Ammon's horn (tissue), 1 donor: ENCODE measurements at regions not wholly inside any gene's neighbourhood (a gene's known extent, or its start where the extent isn't known, plus 50 kb on each side); places are given as distances from the start of the nearest gene placed in this dataset.

ENCODE experiments used
- DNase-seq: peaks from one replicate; pipeline ENCODE4 v3.0.0-alpha.2; 2016; ENCODE audit warnings: low spot score

DNA sequence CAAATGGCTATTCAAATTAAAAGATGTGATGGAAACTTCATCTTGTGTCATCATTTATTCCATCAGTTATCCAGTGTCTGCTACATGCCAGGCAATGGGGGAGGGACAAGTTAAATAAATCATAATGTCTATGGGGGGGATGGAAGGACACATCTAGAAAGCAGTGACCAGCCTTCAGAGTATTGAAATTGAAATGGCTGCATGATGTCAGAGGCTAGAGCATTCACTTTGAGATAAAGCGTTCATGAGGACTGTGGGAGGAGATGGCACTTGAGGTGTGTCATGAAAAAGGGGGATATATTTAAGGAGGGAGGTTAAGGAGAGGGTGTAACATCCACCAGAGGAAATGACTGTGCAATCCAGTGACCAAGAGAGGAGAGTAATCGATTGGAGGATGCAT, 50.6 kb downstream of the SLIT2 start:
- DNase-seq: no peak

DNA sequence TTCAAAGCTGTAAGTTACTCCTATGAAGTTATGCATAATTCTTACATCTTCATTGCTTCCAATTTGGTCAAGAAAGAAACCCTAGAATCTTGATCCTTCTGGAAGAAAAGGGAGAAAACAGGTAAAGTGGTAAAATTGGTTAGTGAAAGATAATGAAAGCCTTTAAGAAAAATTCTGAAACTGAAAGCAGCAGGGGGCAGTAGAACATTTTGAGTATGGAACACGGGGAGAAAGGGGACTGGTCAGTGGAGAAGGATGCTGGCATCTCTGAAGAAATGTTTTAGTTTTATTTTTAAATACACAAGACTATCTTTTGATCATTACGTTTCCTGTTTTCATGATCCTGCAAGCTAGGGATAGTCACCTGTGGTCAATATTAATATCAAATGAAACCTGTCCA, 54.3 kb downstream of the SLIT2 start:
- peak; percentile 61 for DNase-seq

DNA sequence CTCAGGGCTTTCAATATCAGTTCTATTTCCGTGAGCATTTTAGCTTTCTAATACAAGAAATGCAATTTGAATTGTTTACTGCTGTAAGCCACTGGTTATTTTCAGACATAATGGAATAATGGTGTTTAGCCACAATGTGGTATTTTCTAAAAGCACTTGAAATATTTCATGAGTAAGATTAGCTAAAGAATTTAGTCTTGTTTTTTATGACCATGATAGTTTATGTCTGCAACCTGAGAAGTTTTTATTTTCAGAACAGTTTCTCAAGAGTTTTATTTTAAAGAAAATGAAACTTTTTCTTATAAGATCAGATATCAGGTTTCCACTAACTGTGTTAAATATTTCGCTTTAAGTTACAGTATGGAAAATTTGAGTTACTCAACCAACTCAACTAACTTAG, 60.2 kb downstream of the SLIT2 start:
- no peak for DNase-seq

DNA sequence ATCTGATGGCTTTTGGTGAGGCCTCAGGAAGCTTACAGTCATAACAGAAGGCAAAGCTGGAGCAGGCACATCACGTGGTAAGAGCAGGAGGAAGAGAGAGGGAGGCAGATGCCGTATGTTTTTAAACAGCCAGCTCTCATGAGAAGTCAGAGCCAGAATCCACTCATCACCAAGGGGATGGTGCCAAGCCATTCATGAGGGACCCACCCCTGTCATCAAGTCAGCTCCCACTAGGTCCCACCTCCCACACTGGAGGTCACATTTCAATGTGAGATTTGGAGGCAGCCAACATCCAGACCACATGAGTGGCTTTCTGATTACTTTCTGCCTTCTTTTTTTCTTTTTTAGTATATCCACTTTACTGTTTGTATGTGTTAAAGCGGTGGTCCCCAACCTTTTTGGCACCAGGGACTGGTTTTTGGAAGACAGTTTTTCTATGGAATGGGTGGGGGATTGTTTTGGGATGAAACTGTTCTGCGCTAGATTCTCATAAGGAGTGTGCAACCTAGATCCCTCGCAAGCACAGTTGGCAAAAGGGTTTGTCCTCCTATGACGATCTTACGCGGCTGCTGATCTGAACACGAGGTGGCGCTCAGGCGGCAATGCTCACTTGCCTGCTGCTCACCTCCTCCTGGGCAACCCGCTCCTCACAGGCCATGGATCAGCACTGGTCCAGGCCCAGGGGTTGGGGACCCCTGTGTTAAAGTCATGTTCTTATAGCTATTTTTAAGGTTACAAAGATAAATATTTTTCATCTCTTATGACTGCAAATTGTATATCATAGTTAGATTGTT, 61.7 kb downstream of the SLIT2 start:
- DNase-seq: no peak

DNA sequence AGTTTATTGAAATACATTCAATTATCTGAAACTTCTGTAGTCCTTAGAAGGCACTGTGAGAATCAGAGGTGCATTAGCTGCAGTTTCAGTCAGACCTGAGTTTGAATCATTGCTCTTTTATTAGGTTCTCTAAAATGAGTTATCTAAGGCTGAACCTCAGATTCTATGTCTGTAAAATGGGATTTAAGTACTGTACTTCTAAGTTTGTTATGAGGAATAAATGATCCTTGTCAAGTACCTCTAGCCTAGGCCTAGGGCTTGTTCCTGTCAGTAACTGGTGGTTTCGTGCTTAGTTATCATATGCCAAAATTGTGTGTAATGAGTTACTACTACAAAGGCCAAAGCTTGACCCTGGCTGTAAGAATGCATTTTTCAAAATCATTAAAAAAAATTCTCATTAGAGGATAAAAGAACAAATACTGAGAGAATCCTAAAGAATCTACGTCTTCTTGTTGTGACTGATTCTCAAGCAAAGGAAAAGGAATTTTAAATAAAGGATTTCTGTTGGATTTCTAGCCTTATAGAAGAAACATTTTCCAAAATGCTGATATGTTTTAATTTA, 65.8 kb downstream of the SLIT2 start:
- peak; percentile 27 for DNase-seq

DNA sequence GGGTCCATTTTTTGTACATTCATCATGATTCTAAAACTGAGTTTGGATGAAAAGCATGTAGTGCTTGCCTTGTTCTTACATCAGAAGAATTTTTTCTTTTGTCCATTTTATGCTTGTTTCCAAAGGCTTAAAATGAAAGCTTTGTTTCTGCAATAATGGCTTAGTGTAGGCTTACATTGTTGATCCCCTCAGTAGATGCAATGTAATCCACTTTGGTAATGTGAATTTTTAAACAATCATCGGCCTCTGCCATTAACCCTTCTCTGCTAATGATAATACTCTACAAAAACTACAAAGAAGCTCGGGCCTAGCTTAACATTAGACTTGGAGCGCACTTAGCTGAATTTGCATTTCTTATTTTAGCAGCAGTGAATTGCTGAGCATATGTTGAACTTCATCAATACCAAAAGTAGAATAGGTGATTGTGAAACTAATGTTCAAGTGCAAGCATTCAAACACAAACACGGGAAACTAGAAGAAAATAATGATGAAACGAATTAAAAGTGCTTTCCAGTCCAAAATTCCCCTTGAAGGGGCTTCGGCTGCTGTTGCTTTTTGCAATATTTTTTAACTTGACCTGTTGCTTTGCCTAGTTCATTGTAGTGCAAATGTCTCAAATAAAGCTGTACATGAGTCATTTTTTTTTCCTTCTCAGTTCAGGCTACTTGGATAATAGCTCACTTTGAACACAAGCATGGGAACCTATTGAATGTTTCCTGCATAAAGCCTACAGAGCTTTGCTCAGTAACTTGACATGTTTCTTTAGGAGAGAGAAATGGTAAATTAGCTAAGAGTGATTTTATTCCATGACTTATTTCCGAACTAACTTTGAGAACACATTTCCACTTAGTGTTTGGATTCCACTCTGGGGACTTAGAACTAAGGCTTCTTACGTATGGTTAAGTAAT, 66.5 kb downstream of the SLIT2 start:
- DNase-seq: peak; percentile 54

DNA sequence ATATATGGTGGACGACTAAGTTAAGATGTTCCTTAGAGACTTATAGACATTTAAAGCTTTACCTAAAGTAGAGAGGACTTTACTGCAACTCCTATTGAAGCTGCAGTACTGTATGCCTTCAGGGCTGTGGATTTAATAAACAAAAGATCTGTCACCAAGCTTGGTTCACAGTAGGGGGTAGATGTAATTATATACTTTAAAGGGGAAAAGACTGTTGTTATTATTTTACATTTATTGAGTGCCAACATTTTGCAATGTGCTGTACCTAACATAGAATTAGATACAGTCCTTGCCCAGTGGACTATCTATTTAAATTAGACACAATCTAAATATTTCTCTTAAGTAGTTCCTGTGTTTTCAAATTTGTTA, 67.2 kb downstream of the SLIT2 start:
- DNase-seq: no peak

DNA sequence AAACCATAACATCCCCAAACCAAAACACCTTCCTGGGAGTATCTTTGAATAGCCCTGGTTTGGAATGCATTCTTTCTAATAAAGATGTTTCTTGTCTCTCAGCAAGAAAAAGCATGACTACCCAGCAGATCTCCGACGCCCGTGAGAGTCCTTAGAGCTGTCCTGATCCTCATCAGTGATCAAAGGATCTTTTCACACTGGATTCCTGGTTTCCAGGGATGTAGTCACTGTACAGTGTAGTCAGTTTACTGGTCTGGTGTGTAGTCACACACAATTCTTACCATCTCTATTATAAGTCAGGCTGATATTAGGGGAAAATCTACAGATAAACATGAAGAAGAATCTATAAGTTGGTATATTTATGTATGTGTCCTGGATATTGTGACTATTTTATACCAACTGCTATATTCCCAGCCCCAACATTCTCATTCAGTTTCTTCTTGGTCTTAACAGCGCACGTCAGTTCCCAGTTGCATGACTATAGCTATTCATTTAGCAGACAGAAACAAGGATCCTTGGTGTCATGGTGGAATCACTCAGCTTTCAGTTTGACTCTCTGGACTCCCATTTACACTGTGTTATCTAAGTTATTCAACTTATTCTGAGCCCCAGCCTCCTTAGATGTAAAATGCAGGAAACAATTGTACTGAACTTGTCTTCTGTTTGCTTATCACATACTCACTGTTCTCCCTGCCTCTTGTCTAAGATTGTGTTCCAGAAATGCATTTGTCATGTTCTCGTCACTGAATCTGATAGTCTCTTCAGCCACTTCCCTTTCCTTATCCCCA, 68.3 kb downstream of the SLIT2 start:
- peak; percentile 21 for DNase-seq

DNA sequence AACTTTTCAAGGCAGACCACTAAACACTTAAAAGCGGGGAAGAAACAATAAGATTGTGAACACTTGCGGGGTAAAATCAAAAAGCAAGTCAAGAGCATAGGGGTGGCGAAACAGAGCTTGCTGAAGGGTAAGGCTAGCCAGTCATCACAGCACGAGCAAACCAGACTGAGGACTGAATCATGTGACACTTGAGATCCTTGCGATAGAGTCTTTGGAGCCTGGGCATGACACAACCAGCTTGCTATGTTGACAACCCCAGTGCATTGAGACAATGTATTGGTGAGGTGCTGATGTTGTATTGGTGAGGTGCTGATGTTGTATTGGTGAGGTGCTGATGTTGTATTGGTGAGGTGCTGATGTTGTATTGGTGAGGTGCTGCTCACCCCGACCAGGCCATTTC, 72.3 kb downstream of the SLIT2 start:
- no peak for DNase-seq

DNA sequence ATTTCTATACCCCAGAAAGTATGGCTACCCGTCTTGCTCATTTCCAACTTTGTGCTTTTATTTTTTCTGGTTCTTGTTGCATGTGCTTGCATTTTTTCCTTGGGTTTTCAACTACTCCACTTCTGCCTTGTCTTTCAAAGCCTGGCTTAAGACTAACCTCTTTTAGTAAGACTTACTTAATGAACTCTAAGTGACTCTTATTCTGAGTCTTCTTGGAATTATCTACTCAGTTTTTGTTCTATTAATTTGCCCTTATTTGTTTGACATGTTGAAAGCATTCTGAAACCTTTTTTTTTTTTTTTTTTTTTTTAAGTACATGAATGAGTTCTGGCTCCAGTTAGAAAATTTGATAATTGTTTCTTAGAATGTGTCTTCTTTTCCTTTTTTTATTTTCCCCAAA, 74.8 kb downstream of the SLIT2 start:
- DNase-seq: no peak

DNA sequence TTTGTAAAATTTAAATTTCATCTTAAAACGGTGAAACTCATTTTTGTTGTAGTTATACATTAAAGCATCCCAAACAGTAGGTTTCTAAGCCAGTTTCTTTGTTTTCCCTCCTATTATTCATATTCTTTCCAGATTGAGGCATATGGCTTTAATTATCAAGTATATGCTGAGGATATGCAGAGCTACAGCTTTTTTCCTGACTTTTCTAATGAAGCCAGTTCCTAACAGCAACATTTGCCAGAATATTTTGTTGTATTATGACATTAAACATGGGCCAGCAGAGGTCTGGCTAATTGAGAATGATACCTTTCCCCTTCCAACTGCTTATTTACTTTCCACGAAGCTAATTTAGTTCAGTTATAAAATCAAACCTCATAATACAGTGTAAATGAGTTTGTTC, 75.3 kb downstream of the SLIT2 start:
- DNase-seq: no peak

DNA sequence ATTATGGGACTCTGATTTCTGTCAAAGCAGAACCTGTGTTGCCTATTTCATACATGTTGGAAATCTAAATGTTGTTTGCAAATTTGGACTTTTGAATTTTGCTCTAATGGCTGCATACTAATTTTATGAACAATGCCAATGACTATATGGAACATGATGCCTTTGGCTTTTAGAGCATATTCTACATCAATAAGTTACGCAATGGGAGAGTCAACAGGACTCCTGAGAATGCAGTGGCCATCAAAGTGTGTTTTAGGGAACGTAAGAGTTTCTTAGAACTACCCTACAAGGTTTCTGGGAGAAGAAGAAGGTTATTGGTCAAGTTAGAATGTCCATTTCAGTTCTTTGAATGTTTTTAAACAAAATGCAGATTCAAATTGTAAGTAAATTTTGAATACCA, 76.1 kb downstream of the SLIT2 start:
- no peak for DNase-seq

DNA sequence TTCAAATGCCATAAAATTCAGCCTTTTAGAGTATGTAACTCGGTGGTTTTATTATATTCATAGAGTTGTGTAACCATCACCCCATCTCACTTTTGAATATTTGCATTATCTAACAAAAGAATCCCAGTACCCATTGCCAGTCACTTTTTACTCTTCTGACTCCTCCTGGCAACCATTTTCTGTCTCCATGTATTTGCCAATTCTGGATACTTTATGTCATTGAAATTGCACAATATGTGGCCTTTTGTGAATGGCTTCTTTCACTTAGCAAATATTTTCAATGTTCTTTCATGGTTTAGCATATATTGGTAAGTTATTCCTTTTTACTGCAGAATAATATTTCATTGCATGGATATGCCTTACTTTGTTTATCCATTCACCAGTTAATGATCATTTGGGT, 79.9 kb downstream of the SLIT2 start:
- no peak for DNase-seq

DNA sequence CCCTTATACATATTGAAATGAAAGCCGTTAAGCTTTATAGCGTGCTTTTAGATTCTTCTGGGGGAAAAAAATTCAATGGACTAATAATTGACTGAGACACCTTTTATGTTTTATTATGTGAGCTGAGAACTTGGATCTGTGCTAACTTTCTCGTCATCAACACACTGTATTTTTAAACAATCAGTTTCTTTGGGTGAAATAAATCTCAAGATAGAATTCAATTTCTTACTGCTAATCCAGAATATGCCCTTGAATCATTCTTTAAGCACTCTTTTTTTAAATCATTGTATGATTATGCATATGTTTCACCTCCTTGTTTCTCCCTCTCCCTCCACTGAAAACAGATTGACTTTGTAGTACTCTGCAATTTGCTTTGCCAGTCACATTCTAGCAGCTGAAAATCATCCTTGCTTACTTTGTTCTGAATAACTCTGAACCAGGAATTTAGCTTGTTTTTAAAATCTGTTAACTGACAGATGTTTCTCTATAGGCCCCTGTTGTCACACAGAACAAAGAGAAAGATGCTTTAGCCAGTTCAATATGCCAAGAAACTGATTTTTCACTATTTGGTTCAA, 81.5 kb downstream of the SLIT2 start:
- DNase-seq: no peak

DNA sequence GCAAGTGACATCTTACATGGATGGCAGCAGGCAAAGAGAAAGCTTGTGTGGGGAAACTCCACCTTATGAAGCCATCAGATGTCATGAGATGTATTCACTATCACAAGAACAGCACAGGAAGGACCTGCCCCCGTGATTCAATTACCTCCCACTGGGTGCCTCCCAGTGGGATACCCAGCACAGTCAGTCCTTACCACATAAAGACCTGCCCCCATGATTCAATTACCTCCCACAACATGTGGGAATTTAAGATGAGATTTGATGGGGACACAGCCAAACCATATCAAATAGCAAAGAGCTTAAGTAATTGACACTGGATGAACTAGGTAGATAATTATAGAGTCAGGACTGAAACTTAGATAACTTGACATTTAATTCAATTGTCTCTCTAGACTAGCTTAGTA, 85.6 kb downstream of the SLIT2 start:
- no peak for DNase-seq

DNA sequence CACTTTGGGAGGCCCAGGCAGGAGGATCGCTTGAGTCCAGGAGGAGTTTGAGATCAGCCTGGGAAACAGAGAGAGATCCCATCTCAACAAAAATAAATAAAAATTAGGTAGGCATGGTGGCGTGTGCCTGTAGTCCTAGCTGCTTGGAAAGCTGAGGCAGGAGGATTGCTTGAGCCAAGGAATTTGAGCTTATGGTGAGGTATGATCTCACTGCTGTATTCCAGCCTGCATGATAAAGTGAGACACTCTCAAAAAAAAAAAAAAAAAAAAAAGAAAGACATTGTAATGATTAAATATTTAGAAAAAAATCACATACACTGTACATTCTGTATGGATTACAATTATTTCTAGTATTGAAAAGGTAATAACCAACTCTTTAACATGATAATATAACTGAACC, 87.1 kb downstream of the SLIT2 start:
- no peak for DNase-seq

DNA sequence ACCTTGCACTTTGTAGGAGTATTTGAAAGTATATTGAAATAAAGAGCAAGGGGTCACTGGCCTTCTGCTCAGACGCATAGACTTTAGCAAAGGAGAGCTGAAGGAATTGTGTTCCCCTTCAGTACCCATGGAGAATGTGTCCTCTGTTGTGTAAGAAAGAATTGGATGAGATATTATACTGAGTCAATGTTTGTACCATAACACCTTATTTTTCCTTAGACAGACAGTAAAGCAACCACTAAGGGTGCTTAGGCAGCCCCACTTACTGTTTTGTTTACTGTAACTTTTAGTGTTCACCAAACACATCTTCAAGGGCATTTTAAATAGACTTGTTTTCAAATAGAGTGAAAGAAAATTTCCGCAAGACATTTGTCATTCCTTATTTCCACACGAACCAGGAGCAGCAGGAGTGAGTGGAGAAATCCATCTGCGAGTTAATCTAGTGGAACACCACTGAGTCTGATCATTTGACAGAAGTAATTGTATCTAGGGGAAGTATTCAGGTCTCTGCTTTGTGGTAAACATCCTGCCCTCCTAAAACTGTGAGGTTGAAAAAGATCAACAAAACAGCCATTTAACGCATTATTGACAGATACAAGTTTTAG, 89.5 kb downstream of the SLIT2 start:
- DNase-seq: no peak

DNA sequence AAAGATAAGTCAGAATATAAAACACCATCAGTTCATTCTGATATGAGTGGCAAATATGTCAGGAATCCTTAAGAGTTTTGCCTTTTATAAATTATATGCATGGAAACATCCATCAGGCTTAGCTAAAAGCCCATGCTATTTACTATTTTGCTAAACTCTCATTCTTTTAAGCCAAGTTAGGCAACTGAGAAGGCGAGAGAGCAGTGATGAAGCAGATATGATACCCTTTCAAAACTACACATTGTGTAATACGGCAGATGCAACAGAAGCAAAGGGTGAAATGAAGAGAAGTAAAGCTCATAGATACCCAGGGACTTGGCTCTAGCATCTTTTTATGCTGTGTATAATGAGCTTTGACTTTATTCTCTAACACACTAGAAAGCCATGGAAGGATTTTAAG, 95.8 kb downstream of the SLIT2 start:
- no peak for DNase-seq

DNA sequence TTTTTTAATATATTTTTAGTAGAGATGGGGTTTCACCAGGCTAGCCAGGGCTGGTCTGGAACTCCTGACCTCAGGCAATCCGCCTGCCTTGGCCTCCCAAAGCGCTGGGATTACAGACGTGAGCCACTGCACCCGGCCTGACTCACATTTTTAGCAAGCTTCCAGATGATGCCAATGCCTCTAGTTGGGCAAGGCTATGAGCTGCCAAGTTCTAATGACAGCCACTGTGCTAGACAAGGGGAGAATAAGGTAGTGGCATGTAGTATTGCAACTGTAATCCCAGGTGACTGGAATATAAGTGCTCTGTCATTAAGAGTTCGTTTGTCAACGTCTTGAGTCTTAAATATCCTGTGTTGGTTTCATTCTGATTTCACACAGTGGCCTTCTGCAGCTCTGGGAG, 96.7 kb downstream of the SLIT2 start:
- DNase-seq: no peak

DNA sequence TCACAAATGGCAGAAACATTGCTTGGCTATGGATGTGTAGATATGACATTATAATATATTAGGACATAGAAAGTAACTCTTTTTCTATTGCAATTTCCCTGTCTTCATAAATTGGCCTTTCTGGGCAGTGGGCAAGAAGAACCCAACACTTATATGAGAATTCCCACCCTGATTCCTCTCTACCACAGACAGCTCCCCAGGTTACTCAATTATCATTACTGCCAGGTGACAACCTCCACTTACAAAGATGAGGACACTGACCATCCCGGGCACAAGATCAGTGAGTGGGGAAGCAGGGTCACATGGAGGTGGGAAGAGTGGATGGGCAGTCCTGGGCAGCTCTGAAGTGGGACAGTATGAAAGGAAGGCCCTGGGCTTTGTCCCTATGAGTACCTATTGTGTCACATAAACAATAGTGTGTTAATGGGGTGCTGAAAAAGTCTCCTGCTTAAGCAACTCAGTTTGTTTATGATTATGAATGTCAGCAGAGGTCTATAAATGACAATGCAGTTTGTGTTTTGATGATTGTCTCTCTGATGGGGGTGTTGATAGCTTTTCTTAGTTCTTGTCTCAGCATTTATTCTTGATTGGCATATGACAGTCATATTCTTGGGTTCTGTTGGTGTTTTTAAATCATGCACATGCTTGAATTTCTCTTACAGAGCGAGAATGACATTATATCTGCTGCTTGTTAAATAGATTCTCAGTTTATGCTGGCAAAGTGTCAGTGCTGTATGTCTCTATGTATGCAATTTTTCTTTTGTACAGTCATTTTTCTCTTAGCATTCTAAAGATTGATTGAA, 99.9 kb downstream of the SLIT2 start:
- DNase-seq: no peak

DNA sequence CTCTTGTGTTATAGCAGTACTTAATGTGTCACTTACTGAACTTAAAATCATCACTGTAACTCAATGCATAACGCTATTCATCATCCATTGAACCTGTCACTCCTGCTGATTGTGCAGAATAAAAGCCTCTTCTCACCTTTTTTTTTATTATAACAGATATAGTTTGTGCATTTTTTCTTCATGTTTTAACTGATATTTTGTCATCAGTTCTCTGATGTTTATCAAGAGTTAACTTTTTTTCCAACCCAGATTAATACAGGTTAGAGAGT, 100.4 kb downstream of the SLIT2 start:
- no peak for DNase-seq
